GM23338 (cell line): ENCODE measurements at regions not wholly inside any gene's neighbourhood (a gene's known extent, or its start where the extent isn't known, plus 50 kb on each side); places are given as distances from the start of the nearest gene placed in this dataset.
"Not testable (repeated sequence)": the region's sequence is repeated elsewhere in the genome, so short reads cannot be mapped to it uniquely, and the experiment has no call there.

Source experiments
- ATAC-seq: fragments of 200-7000 bp; cut with Tn5 transposase; 3 replicates; pipeline ENCODE4 v1.9.1; 2020
- DNase-seq: peaks from one replicate; pipeline ENCODE4 v3.0.0-alpha.2; 2015; ENCODE audit warnings: low spot score
- H2AFZ ChIP-seq: fragments of 200-600 bp; sonication (generic); 2 replicates; pipeline ENCODE4 v1.8.0; 2016; ENCODE audit warnings: antibody characterized with exemption, mild to moderate bottlenecking, moderate library complexity
- H3F3A ChIP-seq: fragments of 200-600 bp; sonication (generic); replicated peaks from 2 replicates; pipeline ENCODE4 v1.8.0; 2017; ENCODE audit warnings: antibody characterized with exemption, mixed run types, low read depth
- H3K27ac ChIP-seq: fragments of 200-600 bp; sonication (generic); 2 replicates; pipeline ENCODE4 v1.6.1; 2016; ENCODE audit warnings: low read depth
- H3K27me3 ChIP-seq: fragments of 200-600 bp; sonication (generic); 2 replicates; pipeline ENCODE4 v1.8.0; 2016; ENCODE audit warnings: mild to moderate bottlenecking, mixed run types, moderate library complexity; ENCODE audit not compliant: insufficient read depth
- H3K36me3 ChIP-seq: fragments of 200-600 bp; sonication (generic); 2 replicates; pipeline ENCODE4 v1.8.0; 2016; ENCODE audit warnings: mild to moderate bottlenecking; ENCODE audit not compliant: insufficient read depth
- H3K4me1 ChIP-seq: fragments of 200-600 bp; sonication (generic); 2 replicates; pipeline ENCODE4 v1.8.0; 2016; ENCODE audit warnings: mild to moderate bottlenecking, moderate library complexity; ENCODE audit not compliant: insufficient read depth
- H3K4me2 ChIP-seq: fragments of 200-600 bp; sonication (generic); 2 replicates; pipeline ENCODE4 v1.7.1; 2017; ENCODE audit warnings: mixed run types
- H3K4me3 ChIP-seq: fragments of 200-600 bp; sonication (generic); 2 replicates; pipeline ENCODE4 v1.6.1; 2016; ENCODE audit warnings: mixed run types
- H3K79me2 ChIP-seq: fragments of 200-600 bp; sonication (generic); replicated peaks from 2 replicates; pipeline ENCODE4 v1.8.0; 2017; ENCODE audit warnings: mild to moderate bottlenecking; ENCODE audit not compliant: insufficient read depth
- H3K9me2 ChIP-seq: fragments of 200-600 bp; sonication (generic); 2 replicates; pipeline ENCODE4 v1.8.0; 2017; ENCODE audit not compliant: insufficient read depth
- H4K20me1 ChIP-seq: fragments of 200-600 bp; sonication (generic); replicated peaks from 2 replicates; pipeline ENCODE4 v1.8.0; 2017; ENCODE audit warnings: mild to moderate bottlenecking; ENCODE audit not compliant: insufficient read depth
- H3K27ac Mint-ChIP-seq: 2 replicates; pipeline ENCODE4 v1.8.0; 2020; ENCODE audit warnings: inconsistent platforms, mild to moderate bottlenecking, moderate library complexity, mixed read lengths
- H3K27me3 Mint-ChIP-seq: 3 replicates; pipeline ENCODE4 v1.8.0; 2022; ENCODE audit warnings: low read depth, mild to moderate bottlenecking, moderate library complexity, mixed read lengths, inconsistent platforms; ENCODE audit not compliant: insufficient read depth, poor library complexity
- H3K36me3 Mint-ChIP-seq: 3 replicates; pipeline ENCODE4 v1.8.0; 2021; ENCODE audit warnings: low read depth, mild to moderate bottlenecking, inconsistent platforms, moderate library complexity, mixed read lengths
- H3K4me1 Mint-ChIP-seq: 3 replicates; pipeline ENCODE4 v1.8.0; 2020; ENCODE audit warnings: mild to moderate bottlenecking, inconsistent platforms, mixed read lengths
- H3K4me3 Mint-ChIP-seq: 3 replicates; pipeline ENCODE4 v1.8.0; 2021; ENCODE audit warnings: moderate library complexity, mild to moderate bottlenecking, inconsistent platforms, mixed read lengths
- H3K9me3 Mint-ChIP-seq: 3 replicates; pipeline ENCODE4 v1.8.0; 2020; ENCODE audit warnings: moderate library complexity, mild to moderate bottlenecking, inconsistent platforms, mixed read lengths
- CREB1 ChIP-seq: fragments of 250-450 bp; sonication (Bioruptor Pico); IDR thresholded peaks from 2 replicates; pipeline ENCODE4 v1.5.0; 2020; ENCODE audit warnings: low read depth, mild to moderate bottlenecking, moderate library complexity
- ETS1 ChIP-seq: IDR thresholded peaks from 2 replicates; pipeline ENCODE4 v1.6.1; 2016; ENCODE audit warnings: antibody characterized with exemption
- EZH2 ChIP-seq: fragments of 200-600 bp; sonication (generic); IDR thresholded peaks from one replicate; pipeline ENCODE4 v1.8.0; 2017; ENCODE audit warnings: antibody characterized with exemption, mild to moderate bottlenecking, low read depth; ENCODE audit not compliant: unreplicated experiment
- EZH2phosphoT487 ChIP-seq: fragments of 200-600 bp; sonication (generic); IDR thresholded peaks from one replicate; pipeline ENCODE4 v1.8.1; 2018; ENCODE audit warnings: antibody characterized with exemption; ENCODE audit not compliant: unreplicated experiment
- NANOG ChIP-seq: IDR thresholded peaks from 2 replicates; pipeline ENCODE4 v1.6.1; 2016; ENCODE audit warnings: antibody characterized with exemption, borderline replicate concordance
- POLR2AphosphoS5 ChIP-seq: IDR thresholded peaks from 2 replicates; pipeline ENCODE4 v1.6.1; 2016; ENCODE audit warnings: antibody characterized with exemption, low read depth
- STAT1 ChIP-seq: IDR thresholded peaks from one replicate; pipeline ENCODE4 v1.6.1; 2016; ENCODE audit warnings: antibody characterized with exemption; ENCODE audit not compliant: unreplicated experiment
- ZNF462 ChIP-seq: fragments of 250-450 bp; sonication (Bioruptor Pico); IDR thresholded peaks from 2 replicates; pipeline ENCODE4 v1.5.0; 2020; ENCODE audit warnings: mild to moderate bottlenecking, moderate library complexity

GRCh38 chr15:66635817-66636216, 66.2 kb upstream of the SMAD6 start (continued):
- TF ChIP-seq ZNF462 (CRISPR knock-in tag) = no peak
- TF ChIP-seq NANOG = no peak
- TF ChIP-seq CREB1 = no peak
- TF ChIP-seq EZH2 = no peak
- no peak for TF ChIP-seq EZH2phosphoT487

- H3K36me3 ChIP-seq, H3K27me3 Mint-ChIP-seq, H3F3A ChIP-seq, H3K4me3 ChIP-seq, H3K79me2 ChIP-seq, H2AFZ ChIP-seq, H4K20me1 ChIP-seq, H3K9me2 ChIP-seq, H3K36me3 Mint-ChIP-seq, DNase-seq, H3K9me3 Mint-ChIP-seq, H3K27ac ChIP-seq, H3K4me3 Mint-ChIP-seq, H3K4me2 ChIP-seq, ATAC-seq, H3K27me3 ChIP-seq, H3K4me1 ChIP-seq, H3K27ac Mint-ChIP-seq: not testable (repeated sequence)
- peaks cover 36% of the 10 kb centered on the region for H3K4me1 Mint-ChIP-seq
These were observed 65.0 kb upstream of the SMAD6 start for GRCh38 chr15:66637044-66637443.

GRCh38 chr15:66638377-66638776, 63.7 kb upstream of the SMAD6 start:
- no peak overlapping the region for H3K4me2 ChIP-seq
- no peaks in the 10 kb centered on the region for H3K9me3 Mint-ChIP-seq

More at GRCh38 chr15:66638377-66638776, 63.7 kb upstream of the SMAD6 start:
- Histone ChIP-seq H3K9me2 (no peaks in the 10 kb centered on the region), H3F3A (no peaks in the 10 kb centered on the region), H4K20me1 (no peaks in the 10 kb centered on the region), H3K4me1 (no peaks in the 10 kb centered on the region; the same call in 1 of the 2 replicates), H3K27me3 (no peaks in the 10 kb centered on the region), H2AFZ (no peak overlapping the region), H3K4me3 (no peak overlapping the region), H3K27ac (no peak overlapping the region), H3K79me2 (no peaks in the 10 kb centered on the region), H3K36me3 (no peaks in the 10 kb centered on the region)
- Mint-ChIP-seq H3K4me1 (peaks cover 24% of the 10 kb centered on the region), H3K27me3 (peaks cover 10% of the 10 kb centered on the region), H3K4me3 (no peak overlapping the region), H3K27ac (no peak overlapping the region), H3K36me3 (no peaks in the 10 kb centered on the region)
- TF ChIP-seq POLR2AphosphoS5 = no peak
- no peak for TF ChIP-seq ETS1
- no peak for TF ChIP-seq STAT1
- TF ChIP-seq EZH2phosphoT487 = no peak
- ATAC-seq (no peak), DNase-seq (no peak)
